GM18502 (cell line): ENCODE measurements at regions not wholly inside any gene's neighbourhood (a gene's known extent, or its start where the extent isn't known, plus 50 kb on each side); places are given as distances from the start of the nearest gene placed in this dataset.
"Not testable (repeated sequence)": the region's sequence is repeated elsewhere in the genome, so short reads cannot be mapped to it uniquely, and the experiment has no call there.

Experiments
- ATAC-seq: cut with Tn5 transposase; IDR thresholded peaks from one replicate; pipeline ENCODE4 v1.9.1; 2021; ENCODE audit warnings: mild to moderate bottlenecking; ENCODE audit not compliant: unreplicated experiment, poor library complexity

- no peak for ATAC-seq
These were observed 876.8 kb upstream of the WWC1 start for GRCh38 chr5:167414611-167415010.

- ATAC-seq = no peak
These were observed 875.4 kb upstream of the WWC1 start for GRCh38 chr5:167415779-167416746.

- no peak for ATAC-seq
These were observed 873.8 kb upstream of the WWC1 start for GRCh38 chr5:167417662-167418061.

GRCh38 chr5:167425161-167425560 lies 866.3 kb upstream of the WWC1 start:
- no peak for ATAC-seq

- ATAC-seq = no peak
These were observed 864.9 kb upstream of the WWC1 start for GRCh38 chr5:167426501-167426900.

- ATAC-seq = not testable (repeated sequence)
These were observed 863.8 kb upstream of the WWC1 start for GRCh38 chr5:167427641-167428040.

- ATAC-seq = no peak
These were observed 850.6 kb upstream of the WWC1 start for GRCh38 chr5:167440846-167441245.

GRCh38 chr5:167442922-167443321 lies 848.5 kb upstream of the WWC1 start:
- ATAC-seq = no peak

- no peak for ATAC-seq
These were observed 843.7 kb upstream of the WWC1 start for GRCh38 chr5:167447466-167448375.

- no peak for ATAC-seq
These were observed 843.1 kb upstream of the WWC1 start for GRCh38 chr5:167448376-167448775.

- no peak for ATAC-seq
These were observed 840.4 kb upstream of the WWC1 start for GRCh38 chr5:167451076-167451475.

- no peak for ATAC-seq
These were observed 839.3 kb upstream of the WWC1 start for GRCh38 chr5:167452136-167452535.

GRCh38 chr5:167453246-167454030 lies 838.0 kb upstream of the WWC1 start:
- no peak for ATAC-seq

GRCh38 chr5:167458412-167458811 lies 833.0 kb upstream of the WWC1 start:
- ATAC-seq = no peak

GRCh38 chr5:167460449-167461020 lies 830.9 kb upstream of the WWC1 start:
- ATAC-seq = peak; percentile 64

- ATAC-seq = no peak
These were observed 827.5 kb upstream of the WWC1 start for GRCh38 chr5:167463939-167464338.

- ATAC-seq = no peak
These were observed 824.5 kb upstream of the WWC1 start for GRCh38 chr5:167466992-167467391.

- ATAC-seq = no peak
These were observed 818.8 kb upstream of the WWC1 start for GRCh38 chr5:167472566-167473108.

GRCh38 chr5:167478188-167478587 lies 813.3 kb upstream of the WWC1 start:
- ATAC-seq = no peak

GRCh38 chr5:167479779-167480178 lies 811.7 kb upstream of the WWC1 start:
- ATAC-seq = no peak
